Testis (tissue), 2 donors: ENCODE measurements at regions not wholly inside any gene's neighbourhood (a gene's known extent, or its start where the extent isn't known, plus 50 kb on each side); places are given as distances from the start of the nearest gene placed in this dataset.

Experiments
- POLR2A ChIP-seq: fragments of 450-650 bp; IDR thresholded peaks from one replicate; pipeline ENCODE4 v1.6.1; 2017; ENCODE audit warnings: antibody characterized with exemption, mild to moderate bottlenecking, moderate library complexity
- TF ChIP-seq, protein P1 (sequence below), 3 experiments: fragments of 450-650 bp in 2 of 3; fragments of 200-600 bp in 1 of 3; sonication (generic) in 1 of 3; IDR thresholded peaks; one replicate each; pipeline ENCODE4 v1.5.1; 2016 to 2019; ENCODE audit warnings: antibody characterized with exemption in 3 of 3, mild to moderate bottlenecking in 2 of 3, moderate library complexity in 1 of 3

DNA sequence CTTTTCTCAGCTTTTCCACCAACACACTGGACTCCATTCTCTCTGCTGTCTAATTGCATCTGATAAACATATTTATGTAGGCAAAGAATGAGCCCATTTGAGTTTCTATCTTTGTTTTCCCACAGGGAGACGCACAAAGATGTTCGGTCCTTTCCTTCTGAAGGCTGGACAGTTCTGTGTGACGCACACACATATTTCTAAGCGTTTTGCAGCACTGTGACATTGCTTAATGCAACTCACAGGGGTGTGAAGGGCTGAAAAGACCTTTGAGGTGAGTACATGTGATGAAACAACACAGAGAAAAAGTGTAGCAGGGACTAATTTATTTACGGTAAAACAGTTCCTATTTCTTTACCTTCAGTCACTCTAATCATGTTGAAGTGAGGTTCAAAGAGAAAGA, 323.1 kb upstream of the RUNX1 start:
- TF ChIP-seq POLR2A = no peak
- TF ChIP-seq, protein P1, sequence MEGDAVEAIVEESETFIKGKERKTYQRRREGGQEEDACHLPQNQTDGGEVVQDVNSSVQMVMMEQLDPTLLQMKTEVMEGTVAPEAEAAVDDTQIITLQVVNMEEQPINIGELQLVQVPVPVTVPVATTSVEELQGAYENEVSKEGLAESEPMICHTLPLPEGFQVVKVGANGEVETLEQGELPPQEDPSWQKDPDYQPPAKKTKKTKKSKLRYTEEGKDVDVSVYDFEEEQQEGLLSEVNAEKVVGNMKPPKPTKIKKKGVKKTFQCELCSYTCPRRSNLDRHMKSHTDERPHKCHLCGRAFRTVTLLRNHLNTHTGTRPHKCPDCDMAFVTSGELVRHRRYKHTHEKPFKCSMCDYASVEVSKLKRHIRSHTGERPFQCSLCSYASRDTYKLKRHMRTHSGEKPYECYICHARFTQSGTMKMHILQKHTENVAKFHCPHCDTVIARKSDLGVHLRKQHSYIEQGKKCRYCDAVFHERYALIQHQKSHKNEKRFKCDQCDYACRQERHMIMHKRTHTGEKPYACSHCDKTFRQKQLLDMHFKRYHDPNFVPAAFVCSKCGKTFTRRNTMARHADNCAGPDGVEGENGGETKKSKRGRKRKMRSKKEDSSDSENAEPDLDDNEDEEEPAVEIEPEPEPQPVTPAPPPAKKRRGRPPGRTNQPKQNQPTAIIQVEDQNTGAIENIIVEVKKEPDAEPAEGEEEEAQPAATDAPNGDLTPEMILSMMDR (IDR thresholded peaks at IDR 0.05) = no peak
